GM18873 (cell line): ENCODE measurements at regions not wholly inside any gene's neighbourhood (a gene's known extent, or its start where the extent isn't known, plus 50 kb on each side); places are given as distances from the start of the nearest gene placed in this dataset.
"Not testable (repeated sequence)": the region's sequence is repeated elsewhere in the genome, so short reads cannot be mapped to it uniquely, and the experiment has no call there.

Experiments
- ATAC-seq: cut with Tn5 transposase; IDR thresholded peaks from one replicate; pipeline ENCODE4 v1.9.1; 2021; ENCODE audit warnings: mild to moderate bottlenecking, moderate library complexity, moderate number of reproducible peaks; ENCODE audit not compliant: unreplicated experiment, low FRiP score

DNA sequence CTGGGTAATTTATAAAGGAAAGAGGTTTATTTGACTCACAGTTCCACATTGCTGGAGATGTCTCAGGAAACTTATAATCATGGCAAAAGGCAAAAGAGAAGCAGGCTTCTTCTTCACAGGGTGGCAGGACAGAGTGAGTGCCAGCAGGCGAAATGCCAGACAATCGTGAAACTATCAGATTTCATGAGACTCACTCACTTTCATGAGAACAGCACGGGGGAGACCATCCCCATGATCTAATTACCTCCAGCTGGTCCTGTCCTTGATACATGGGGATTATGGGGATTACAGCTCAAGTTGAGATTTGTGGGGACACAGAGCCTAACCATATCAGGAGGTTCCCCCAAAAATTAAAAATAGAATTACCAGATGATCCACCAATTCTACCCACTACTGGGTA is 675.5 kb upstream of the SLC8A1 start:
- no peak for ATAC-seq

DNA sequence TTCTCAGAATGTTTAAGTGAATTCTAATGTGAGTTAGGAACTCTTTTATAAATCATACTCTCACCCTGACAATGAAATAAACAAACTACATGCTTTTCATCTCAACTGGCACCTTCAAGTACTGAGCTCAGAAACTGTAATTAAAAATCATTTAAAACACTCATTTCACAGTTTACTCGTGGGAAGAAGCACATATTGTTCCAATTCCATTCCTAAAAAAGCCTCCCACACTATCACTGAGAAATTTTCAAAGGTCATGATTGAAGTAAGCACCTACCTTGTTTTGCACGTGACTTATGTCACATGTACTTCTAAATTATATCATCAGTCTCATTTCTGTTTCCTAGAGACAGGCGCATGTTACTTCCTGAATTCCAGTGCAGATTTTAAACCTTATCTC is 678.1 kb upstream of the SLC8A1 start:
- no peak for ATAC-seq

DNA sequence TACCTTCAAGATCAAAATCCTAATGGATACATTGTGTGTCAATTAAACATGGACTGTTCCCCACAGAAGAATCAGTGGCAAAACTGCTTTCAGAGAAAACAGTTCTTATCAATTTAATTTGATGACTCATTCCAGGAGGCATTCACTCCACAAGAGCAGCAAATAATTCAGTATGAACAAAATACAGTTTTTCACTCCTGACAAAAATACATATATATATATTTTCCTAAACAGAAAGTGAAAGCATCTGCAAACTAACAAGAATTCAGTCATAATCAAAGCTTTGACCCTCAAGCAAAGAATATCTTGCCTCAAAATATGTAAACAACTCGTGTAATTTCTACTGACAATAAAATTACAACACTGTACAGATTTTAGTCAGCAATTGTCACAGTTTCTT is 685.1 kb upstream of the SLC8A1 start:
- ATAC-seq, result no peak

DNA sequence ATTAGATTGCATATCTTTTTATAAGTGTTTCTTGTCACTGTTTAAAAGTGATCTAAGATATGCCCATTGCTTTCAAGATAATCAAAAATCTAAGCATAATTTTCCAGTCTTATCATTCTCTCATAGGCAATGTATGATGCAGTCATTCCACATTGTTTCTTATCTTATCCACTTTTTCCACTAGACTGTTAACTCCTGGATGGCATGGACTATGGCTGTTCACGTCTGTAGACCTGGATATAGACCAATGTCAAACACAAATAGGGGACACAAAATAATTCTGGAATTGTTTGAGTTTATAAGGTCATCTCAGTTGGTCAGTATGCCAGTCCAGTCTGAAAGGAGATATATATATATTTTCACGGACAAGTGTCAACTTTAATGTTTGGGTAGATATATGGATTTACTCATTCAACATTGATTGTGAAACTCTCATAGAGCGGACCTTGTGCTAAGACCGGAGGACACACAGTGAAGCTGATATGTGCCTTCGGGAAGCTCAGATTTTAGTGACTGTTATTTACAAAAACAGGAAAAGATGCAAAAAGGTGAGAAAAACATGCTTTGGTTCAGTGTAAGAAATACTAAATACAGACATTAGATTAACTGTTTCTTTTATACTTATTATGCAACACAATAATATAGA is 689.4 kb upstream of the SLC8A1 start:
- no peak for ATAC-seq

DNA sequence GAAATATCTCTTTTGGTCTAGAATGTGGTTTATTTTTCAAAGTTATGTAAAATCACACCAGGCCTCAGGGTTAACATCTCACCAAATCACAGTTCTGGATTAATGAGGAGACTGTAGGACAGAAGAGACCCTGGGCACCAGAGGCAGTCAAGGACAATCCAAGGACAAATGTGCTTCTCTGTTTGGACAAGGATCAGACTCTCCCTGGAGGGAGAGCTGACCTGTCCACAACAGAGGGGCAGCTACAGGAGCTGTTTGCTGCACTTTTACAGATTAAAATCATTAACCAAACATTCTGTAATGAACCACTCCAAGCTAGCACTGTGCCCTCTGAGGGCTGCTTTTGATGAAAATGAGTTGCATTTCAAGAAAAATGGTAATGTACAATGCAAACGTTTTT is 690.6 kb upstream of the SLC8A1 start:
- no peak for ATAC-seq

DNA sequence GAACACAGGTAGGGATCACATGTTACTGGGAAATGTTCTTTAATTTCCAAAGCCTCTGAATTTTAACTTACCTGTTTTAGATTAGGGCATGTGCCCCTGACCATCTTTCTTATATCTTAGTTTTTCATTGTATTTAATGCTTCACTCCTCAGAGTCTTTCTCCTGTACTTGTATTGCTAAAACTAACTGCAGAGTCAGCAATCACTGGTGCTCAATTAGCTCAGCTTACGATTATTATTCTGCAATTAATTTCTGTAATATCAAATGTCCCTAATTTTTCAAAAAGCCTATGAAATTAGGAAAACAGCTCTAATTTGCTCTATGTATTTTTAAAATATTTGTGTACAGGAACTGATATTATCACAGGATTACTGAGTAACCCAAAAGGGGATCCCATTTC is 693.2 kb upstream of the SLC8A1 start:
- ATAC-seq, result no peak

DNA sequence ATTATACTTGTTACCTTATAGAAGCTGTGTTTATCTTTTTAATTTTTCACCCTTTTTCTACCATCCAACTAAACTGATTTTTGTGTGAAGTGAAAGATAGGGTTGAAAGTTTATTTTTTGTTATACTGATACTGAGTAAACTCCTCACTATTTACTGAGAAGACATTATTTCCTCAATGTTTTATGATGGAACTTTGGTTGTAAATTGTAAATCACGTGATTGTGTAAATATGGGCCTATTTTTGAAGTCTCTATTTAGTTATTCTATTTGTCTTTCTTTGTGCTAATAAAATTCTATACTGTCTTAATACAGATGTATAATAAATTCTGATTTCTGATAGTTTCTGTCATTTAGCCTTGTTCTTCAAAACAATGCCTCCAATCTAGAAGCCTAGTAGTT is 697.2 kb upstream of the SLC8A1 start:
- ATAC-seq, result no peak

DNA sequence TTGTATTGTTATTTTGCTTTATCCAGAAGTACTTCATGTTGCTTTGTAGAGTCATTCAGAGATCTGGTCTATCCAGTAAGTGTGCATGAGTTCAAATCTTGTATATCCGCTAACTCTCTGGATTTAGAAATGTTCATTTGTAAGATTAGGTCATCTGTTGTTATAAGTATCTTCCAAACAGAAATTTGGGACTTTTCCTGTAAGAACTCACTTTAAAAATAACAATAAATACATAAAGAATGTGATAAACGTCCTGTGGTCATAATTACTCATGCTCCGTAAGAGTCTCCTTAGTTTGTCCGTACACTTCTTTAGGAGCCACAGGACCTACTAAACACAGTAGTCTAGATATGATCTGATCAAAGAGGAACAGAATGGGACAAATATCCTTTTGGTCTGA is 699.9 kb upstream of the SLC8A1 start:
- ATAC-seq, result no peak

DNA sequence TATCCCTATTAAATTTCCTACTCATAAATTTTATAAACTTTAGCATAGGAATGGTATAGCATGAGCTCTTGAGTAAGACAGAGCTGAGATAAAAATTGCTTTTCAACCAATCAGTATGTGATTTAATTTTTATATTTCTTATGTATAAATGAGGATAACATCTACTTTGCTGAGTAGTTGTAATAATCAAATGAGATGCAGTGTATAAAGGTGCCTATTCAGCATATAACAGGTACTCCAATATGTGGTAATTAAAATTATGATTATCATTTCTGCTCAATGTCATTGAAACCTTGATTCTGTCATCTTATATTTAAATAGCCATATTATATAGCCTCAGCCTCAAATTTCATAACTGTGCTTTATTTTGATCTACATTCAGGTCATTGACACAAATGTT is 700.4 kb upstream of the SLC8A1 start:
- no peak for ATAC-seq

DNA sequence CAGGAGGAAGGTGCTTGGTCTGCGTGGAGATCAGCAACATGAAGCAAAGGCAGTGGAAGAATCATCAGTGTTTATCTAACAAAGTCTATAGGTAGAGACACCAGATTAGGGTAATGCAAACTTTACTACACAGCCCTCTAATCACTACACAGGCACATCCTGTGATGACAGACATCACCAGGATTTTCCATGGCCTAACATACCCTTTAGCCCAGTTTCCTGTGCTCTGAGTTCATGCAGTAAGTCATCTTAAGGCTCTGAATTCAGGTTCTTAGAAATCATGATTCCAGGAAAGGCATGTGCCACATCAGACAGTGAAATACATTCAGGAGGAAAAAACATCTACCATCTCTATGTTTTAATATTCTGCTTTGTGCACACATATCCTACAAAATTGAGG is 708.5 kb upstream of the SLC8A1 start:
- no peak for ATAC-seq

DNA sequence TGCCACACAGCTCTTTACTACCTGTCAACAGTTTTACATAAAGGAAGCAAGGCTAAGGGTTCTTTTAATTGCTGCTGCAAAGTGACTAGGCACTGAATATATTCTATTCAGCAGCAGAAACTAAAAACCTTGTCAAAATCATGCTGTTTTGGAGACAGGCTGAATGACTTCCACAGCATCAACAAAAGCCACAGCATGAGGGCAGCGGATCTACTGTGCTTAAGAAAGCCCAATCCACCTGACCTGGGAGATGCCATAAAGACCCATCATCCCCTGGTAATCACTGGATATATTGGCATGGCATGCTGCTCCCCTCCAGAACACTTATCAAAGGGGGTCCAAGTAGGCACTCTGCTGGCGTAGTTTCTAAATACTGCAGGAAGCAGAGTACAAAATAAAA is 715.1 kb upstream of the SLC8A1 start:
- no peak for ATAC-seq

DNA sequence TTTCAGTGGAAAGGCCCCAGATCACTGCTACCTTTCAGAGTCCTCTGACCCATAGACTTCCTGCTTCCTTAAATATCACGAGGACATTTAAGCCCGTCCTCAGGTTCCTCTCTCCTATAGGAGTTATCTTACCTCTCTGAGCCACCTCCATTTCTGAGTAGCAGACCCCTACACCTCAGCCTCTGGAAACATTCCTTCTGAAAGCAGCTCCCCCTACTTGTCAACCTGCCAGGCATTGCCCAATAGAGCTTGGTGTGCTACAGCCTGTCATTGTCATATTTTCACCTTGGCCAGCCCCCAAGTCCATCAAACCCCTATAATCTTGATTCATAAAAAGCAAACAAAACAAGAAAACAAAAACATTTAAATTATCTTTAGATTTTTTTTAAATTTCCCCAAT is 717.9 kb upstream of the SLC8A1 start:
- ATAC-seq, result no peak

DNA sequence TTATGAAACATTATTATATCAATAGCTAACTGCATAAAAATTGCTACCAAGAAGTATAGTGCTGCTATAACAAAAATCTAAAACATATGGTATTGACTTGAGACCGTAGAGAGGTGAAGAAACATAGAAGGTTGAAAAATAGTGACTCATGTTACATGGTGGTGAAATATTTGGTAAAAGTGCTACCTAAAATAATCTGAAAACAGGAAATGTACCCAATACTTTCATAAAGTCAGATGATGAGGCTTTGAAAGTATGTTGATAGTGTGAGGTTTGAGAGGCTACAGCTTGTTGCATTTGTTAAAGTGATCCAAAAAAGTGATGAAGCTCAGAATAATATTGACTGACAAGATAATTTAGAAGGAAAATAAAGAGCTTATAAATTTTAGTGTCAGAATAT is 718.7 kb upstream of the SLC8A1 start:
- no peak for ATAC-seq

DNA sequence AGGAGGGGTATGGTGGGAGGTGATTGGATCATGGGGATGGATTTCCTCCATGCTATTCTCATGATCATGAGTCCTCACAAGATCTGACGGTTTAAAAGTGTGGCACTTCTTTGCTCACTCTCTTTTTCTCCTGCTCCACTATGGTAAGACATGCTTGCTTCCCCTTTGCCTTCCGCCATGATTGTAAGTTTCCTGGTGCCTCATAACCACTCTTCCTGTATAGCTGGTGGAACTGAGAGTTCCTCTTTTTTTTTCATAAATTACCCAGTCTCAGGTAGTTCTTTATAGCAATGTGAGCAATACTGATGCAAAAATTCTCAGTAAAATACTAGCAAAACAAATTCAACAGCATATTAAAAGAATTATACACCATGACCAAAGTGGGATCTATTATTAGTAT is 728.5 kb upstream of the SLC8A1 start:
- ATAC-seq, result no peak

DNA sequence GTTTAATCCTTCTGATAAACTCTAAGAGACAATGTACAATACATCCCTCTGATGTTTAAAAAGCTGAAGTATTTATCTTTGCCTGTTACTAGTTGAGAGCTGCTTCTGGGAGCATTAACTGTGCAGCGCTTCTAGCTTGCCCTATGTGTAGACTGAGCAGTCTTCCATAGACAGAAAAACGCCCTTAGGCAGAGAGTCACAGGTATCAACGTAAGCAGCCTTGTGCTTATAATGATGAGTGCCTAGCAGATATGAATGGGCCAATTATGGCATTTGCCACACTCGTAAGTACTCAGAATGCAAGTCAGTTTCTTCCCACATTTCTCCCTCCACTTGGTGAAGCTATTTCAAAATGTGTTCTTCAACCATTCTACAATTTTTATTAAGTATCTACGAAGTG is 731.1 kb upstream of the SLC8A1 start:
- no peak for ATAC-seq

DNA sequence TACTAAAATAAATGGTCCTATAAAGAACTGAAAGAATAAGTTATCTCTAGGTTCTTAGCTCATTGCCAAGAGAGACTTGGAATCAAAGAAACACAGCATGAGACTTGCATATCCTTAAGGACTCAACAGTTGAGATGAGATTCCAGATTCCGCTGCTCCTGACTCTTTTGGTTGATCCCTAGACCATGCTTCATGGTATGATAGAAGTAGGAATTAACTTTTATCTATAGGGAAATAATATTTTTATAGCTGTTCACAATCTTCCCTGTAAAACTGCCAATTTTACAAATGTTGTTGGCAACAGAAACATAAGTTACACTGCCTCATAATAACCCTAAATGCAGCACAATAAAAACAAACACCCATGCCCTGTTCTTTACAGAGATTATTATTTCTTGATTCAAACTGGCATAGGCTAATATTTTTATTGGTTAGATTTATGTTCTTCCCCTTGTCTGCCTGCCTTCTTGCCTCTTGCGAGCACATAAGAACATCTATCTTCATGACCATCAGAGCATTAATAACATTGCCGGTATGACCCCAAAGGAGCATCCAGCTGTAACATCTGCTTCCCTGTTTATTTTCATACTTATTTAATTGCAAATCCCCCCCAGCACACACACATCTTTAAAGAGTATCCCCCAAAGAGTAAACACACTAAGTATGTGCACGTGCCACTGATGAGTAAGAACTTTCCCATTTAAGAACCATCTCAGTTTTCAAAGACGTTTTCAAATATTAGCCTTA is 735.7 kb upstream of the SLC8A1 start:
- no peak for ATAC-seq

DNA sequence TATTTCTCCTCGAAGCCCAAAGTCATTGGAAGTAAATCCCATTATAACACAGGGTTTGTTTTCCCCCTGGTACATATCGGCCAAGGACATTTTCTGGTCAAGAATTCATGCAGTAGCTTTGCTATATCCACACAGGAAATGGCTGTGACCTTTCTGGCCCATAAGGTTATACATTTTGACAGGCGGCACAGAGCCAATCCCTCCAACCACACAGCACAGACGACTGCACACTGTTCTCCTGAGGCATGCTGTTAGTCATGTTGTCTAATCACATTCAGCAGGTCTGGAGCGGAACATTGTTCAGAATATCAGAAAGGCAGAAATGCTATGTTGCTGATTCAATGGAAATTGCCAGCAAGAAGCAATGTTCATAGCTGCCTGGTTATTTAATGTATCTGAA is 742.3 kb upstream of the SLC8A1 start:
- ATAC-seq, result no peak

DNA sequence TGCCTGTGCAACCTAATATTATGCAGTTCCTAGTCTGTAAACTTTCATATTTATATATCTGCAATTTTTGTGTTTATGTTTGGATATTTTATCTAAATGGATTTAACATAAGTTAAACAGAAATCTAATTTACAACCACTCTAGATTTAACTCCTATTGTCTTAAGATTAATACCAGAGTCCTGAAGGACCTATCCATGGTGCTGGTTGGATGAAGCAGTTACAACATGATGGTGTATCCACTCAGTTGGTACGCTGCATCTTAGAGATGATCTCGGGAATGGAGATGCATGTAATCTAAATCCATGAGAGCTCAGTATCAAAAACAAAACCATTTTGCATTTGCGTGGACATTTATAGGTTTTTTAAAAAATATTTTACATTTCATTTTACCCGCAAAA is 745.9 kb upstream of the SLC8A1 start:
- no peak for ATAC-seq

DNA sequence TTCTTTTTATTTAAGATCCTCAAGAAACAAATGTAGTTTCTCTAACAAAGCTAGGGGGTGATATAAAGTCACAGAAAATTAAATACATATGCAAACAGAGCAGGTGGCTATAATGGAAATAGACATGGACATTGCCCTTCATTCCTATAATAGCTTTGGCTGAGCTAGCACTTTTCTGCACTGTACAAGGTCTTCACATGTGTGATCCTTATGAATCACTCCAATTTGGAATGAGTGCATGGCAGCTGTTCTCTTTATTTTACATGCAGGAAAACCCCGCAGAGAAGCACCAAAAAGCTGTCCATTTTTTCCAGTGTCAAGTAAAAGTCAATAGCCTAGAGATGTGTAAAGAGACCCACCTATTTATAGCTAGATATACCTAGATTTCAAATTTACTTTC is 747.4 kb upstream of the SLC8A1 start:
- ATAC-seq, result no peak

DNA sequence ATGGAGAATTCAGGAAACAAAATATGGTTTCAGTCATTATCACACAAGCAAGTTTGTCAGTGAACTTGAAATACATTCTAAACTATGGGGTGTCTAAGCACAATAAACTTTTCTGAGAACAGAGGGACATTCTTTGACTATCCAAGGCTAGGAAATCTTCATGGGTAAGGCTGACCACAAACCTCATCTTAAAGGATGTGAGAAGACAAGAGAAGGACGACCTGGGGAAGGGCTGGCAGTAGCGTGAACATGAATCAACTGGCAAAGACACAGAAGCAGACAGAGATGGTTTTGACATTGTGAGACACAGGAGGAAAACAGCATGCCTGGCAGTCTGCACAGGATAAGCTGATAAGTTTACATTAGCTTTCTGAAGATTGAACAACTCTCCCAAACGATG is 752.4 kb upstream of the SLC8A1 start:
- no peak for ATAC-seq

DNA sequence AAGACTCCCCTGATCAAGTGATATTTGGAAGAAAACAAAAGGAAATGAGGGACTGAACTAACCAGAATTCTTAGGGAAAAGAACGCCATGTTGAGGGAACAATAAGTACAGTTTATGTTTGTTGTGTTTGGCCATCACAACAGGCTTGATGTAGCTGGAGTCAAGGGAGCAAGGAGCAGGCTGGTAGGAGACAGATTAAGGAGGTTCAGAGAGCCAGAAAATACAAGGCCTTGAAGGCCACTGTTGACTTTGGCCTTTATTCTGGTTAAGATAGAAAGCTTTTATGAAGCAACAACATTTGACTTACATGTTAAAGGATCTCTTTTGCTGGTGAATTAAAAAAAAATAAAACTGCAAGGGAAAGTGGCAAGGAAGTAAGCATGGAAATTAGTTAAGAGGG is 754.1 kb upstream of the SLC8A1 start:
- no peak for ATAC-seq

DNA sequence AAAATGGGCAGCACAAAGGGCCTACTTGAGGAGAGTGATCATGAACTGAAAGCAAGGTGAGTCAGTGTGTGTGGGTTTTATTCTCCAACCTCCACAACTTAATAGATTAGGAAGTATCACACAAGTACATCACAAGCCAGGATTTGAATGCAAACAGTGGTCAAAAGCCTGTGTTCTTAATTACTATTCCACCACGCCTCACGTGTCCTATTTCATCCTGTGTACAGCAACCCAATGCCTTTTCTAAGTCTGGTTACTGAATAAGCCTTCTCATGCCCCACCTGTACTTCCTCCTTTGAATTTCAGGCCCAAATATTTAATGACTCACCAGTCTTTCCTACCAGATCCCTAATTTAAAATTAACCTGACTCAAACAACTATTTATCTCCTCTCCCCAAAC is 755.7 kb upstream of the SLC8A1 start:
- ATAC-seq, result no peak

DNA sequence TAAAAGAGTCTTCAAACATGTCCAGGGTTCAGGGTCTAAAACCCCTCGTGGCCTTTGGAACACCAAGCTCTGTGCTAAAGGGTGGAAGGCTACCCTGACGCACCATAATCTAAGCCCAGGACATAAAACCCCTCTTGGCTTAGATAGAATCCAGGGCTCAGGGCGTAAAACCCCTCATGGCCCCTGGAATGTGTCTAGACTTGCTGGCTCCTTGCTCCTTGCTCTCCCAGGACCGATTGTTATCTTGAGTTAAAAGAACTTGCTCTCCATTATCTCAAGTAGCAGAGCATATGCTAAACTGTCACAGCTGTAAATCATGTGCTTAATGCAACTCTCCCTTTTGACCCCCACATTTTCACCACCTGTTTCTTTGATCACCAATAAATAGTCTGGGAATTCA is 758.1 kb upstream of the SLC8A1 start:
- not testable (repeated sequence) for ATAC-seq
